Ectodermal cell (in vitro differentiated cells): ENCODE measurements at regions not wholly inside any gene's neighbourhood (a gene's known extent, or its start where the extent isn't known, plus 50 kb on each side); places are given as distances from the start of the nearest gene placed in this dataset.

Experiments
- H3K27ac ChIP-seq: 2 replicates; pipeline ENCODE4 v1.7.0; 2013; ENCODE audit warnings: mild to moderate bottlenecking, low read depth, low read length; ENCODE audit not compliant: insufficient read depth, poor library complexity, severe bottlenecking
- H3K27me3 ChIP-seq: 2 replicates; pipeline ENCODE4 v1.7.0; 2013; ENCODE audit warnings: mild to moderate bottlenecking, low read length; ENCODE audit not compliant: insufficient read depth, control insufficient read depth, poor library complexity, severe bottlenecking
- H3K36me3 ChIP-seq: one replicate; pipeline ENCODE4 v1.7.0; 2013; ENCODE audit warnings: low read length; ENCODE audit not compliant: control insufficient read depth, insufficient read depth
- H3K4me1 ChIP-seq: one replicate; pipeline ENCODE4 v1.7.0; 2013; ENCODE audit warnings: low read length; ENCODE audit not compliant: control insufficient read depth, insufficient read depth
- H3K4me3 ChIP-seq: 2 replicates; pipeline ENCODE4 v1.7.0; 2013; ENCODE audit warnings: low read depth, low read length, control low read depth; ENCODE audit not compliant: insufficient read depth
- H3K9me3 ChIP-seq: 2 replicates; pipeline ENCODE4 v1.7.0; 2013; ENCODE audit warnings: mild to moderate bottlenecking, low read length, moderate library complexity; ENCODE audit not compliant: control insufficient read depth
- WGBS, 2 experiments: methylation state at CpG; one replicate each; pipeline ENCODE4 v1.1.7; 2013; ENCODE audit warnings: missing lambda C conversion rate in 2 of 2; 5-methylcytosine and 5-hydroxymethylcytosine counted together

DNA sequence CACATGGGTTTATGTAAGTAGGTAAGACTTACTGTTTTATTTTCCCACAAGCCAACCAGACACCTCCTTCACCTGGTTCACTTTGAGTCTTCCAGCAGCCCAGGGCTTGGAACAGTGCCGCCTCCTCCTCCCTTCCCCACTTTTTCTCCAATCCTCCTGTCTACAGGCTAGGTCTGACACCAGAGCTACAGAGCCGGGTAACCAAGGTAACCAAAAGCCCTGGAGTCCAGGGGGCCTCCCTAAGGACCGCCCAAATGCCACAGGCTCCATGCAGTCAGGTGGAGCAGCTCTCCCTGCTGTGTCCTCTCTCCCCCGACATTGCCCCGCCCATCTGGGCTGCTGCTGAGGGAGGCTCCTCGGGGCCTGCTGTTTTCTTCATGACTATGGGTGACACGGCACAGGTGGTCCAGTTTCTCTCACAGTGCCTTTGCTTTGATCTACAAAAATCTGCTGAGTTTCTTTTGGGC is 138.0 kb upstream of the EFNA5 start:
- peaks cover 50% of the 10 kb centered on the region for H3K4me1 ChIP-seq
- H3K27me3 ChIP-seq = no peaks in the 10 kb centered on the region
- H3K4me3 ChIP-seq = no peak overlapping the region
- H3K27ac ChIP-seq = no peak overlapping the region
- WGBS, 2 experiments = 4% methylated on average over 7 of the region's 7 CpGs
- H3K36me3 ChIP-seq = no peaks in the 10 kb centered on the region
- no peaks in the 10 kb centered on the region for H3K9me3 ChIP-seq

DNA sequence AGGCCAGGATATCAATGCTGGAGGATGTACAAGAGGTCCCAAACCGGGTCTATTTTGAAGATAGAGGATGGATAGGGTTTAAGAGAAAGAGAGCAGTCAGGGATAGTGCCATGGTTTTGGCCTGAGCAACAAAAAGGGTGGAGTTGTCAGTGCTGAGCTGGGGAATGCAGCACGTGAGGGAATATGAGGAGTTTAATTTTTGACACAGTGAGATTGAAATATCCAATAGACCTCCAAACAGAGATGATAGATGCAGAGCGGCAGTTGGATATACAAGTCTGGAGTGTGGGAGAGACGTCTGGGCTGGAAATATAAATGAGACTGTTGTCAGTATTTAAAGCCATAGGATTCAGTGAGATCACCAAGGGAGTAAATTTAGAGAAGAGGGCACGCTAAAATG is 136.7 kb upstream of the EFNA5 start:
- no peaks in the 10 kb centered on the region for H3K36me3 ChIP-seq
- no peak overlapping the region for H3K27ac ChIP-seq
- peaks cover 50% of the 10 kb centered on the region for H3K4me1 ChIP-seq
- H3K9me3 ChIP-seq = no peaks in the 10 kb centered on the region
- no peaks in the 10 kb centered on the region for H3K27me3 ChIP-seq
- WGBS, 2 experiments = 84 to 86% methylated on average over 5 of the region's 5 CpGs
- H3K4me3 ChIP-seq = no peak overlapping the region

DNA sequence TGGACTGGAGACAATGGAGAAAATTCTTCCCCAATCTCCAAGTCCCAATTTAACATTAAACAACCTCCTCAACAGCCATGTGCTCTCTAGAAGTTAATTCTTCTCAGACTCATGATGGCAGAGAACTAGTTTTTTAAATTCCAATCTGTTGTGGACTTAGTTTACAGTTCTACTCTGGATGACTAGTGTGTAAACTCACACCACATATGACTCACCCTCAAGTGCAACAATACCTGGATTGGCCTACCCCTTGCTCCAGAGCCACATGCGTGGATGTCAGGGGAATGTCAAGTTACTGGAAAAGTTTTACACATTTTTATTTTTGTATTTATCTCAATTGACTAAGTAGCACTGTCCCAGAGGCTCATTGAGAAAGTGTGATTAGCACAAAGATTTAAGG is 136.0 kb upstream of the EFNA5 start:
- no peaks in the 10 kb centered on the region for H3K9me3 ChIP-seq
- H3K4me3 ChIP-seq = no peak overlapping the region
- WGBS, 2 experiments = 83 to 89% methylated on average over 1 of the region's 1 CpG
- no peaks in the 10 kb centered on the region for H3K27me3 ChIP-seq
- H3K27ac ChIP-seq = no peak overlapping the region
- H3K4me1 ChIP-seq = peaks cover 50% of the 10 kb centered on the region
- H3K36me3 ChIP-seq = no peaks in the 10 kb centered on the region

DNA sequence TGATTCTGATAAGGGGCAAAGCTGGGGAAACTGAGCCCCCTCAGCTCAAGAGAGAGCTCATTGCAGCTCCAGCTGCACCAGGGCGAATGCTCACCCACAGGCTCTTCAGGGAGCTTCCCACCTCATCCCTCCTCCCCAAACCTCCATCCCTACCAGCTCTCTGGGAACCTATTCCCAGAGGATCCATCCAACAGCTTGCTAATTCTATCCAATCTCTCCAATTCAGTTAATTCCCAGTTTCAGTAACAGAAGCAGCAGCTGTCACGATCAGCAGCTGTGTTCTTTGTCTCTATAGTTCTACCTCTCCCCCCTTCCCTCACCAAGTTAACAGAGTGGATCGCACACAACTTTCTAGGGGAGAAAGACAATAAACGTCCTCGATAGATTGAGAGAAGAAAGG is 135.5 kb upstream of the EFNA5 start:
- Histone ChIP-seq H3K36me3 (no peaks in the 10 kb centered on the region), H3K4me1 (peaks cover 50% of the 10 kb centered on the region), H3K9me3 (no peaks in the 10 kb centered on the region), H3K27me3 (no peaks in the 10 kb centered on the region), H3K4me3 (no peak overlapping the region), H3K27ac (peak overlapping the region; percentile 3)
- 73 to 75% methylated on average over 2 to 3 of the region's 5 CpGs for WGBS, 2 experiments

DNA sequence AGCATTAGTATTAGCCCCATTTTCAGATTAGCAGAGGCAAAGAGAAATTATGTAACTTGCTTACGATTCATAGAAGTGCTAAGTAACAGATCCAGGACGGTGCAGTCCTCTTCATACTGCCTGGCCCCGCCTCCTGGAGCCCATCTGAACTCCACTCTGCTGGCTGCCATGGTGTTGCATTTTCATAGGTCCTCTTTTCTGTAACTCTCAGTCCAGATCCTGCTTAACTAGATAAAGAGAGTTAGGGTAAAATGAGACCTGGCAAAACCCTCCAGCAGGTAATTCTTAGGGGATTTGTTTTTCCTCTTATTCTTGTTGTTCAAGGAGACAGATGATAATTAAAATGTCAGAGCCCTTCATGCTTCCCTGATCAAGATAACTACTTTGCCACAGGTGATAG is 135.1 kb upstream of the EFNA5 start:
- H3K9me3 ChIP-seq = no peaks in the 10 kb centered on the region
- H3K27me3 ChIP-seq = no peaks in the 10 kb centered on the region
- H3K36me3 ChIP-seq = no peaks in the 10 kb centered on the region
- H3K4me1 ChIP-seq = peaks cover 50% of the 10 kb centered on the region
- peak overlapping the region; percentile 3 for H3K27ac ChIP-seq
- no peak overlapping the region for H3K4me3 ChIP-seq
- 61 to 69% methylated on average over 3 of the region's 3 CpGs for WGBS, 2 experiments

DNA sequence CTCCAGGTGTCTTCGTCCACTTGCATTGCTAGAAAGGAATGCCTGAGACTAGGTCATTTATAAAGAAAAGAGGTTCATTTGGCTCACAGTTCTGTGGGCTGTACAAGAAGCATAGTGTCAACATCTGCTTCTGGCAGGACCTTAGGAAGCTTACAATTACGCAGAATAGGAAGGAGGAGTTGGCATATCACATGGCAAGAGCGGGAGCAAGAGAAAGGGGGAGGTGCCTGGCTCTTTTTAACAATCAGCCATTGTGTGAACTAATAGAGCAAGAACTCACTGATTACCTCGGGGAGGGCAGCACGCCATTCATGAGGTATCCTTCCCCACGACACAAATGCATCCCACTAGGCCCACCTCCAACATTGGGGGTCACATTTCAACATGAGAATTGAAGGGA is 134.4 kb upstream of the EFNA5 start:
- WGBS, 2 experiments = 48 to 58% methylated on average over 6 of the region's 6 CpGs
- Histone ChIP-seq H3K36me3 (no peaks in the 10 kb centered on the region), H3K4me3 (no peak overlapping the region), H3K27me3 (no peaks in the 10 kb centered on the region), H3K9me3 (no peaks in the 10 kb centered on the region), H3K4me1 (peaks cover 50% of the 10 kb centered on the region), H3K27ac (peak overlapping the region; percentile 21)

DNA sequence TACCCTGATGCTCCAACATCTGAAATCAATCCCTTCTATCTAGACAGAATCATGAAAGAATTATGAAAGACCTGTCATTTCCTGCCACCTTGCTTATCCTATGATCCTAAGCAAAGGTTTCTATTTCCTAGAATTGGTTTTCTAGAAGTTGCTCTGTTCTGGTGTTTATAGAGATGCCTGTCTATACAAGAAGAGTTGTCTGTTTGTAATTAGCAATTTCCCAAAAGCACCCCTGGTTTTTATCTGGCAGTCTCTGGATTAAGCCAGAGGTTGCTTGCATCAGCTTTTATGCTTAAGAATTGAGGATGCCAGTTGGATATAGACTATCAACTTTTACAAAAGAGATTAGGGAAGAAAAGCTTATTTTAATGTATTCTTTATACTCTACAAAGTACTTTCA is 133.0 kb upstream of the EFNA5 start:
- no peak overlapping the region for H3K4me3 ChIP-seq

DNA sequence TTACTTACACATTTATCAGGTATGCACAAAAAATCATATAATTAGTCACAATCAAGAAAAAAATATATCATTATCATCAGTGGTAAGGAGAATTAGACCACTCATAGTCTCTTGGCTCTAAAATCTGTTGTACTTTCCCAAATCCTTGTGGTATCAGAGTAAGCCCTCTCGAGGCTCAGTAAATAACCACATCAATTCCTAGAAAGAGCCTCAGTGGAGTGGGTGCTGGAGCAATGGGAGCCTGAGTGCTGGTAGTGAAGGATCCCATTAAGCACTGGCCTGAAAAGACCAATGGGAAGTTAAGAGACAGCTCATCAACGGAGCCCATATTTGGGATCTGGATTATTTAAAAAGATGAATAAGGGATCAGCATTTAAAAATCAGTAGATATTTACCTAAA is 130.3 kb upstream of the EFNA5 start:
- H3K27ac ChIP-seq = no peak overlapping the region

More for the DNA sequence above, 133.0 kb upstream of the EFNA5 start:
- H3K36me3 ChIP-seq = no peaks in the 10 kb centered on the region
- H3K27me3 ChIP-seq = no peaks in the 10 kb centered on the region
- H3K27ac ChIP-seq = no peak overlapping the region
- H3K9me3 ChIP-seq = no peaks in the 10 kb centered on the region
- H3K4me1 ChIP-seq = peaks cover 42% of the 10 kb centered on the region

DNA sequence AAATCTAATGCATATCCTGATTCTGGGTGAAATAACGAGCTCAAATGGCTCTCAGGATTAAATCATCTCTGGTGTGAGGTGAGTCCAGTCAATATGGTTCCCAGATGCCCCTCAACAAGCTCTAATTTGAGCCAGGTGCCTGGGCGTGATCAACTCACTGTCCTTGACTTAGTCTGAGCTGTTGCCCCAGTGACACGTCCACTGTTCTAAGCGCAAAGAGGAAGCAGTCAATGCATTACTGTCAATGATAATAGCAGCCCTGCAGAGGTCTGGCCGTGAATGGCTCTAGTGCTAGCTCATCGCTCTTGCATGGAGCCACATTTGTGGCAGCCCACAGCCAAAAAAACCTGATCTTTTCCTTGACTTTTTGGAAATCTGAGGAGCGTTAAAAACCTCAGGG is 128.6 kb upstream of the EFNA5 start:
- Histone ChIP-seq H3K4me1 (peaks cover 6% of the 10 kb centered on the region), H3K36me3 (no peaks in the 10 kb centered on the region), H3K27ac (no peak overlapping the region), H3K27me3 (no peaks in the 10 kb centered on the region), H3K9me3 (no peaks in the 10 kb centered on the region), H3K4me3 (no peak overlapping the region)
- 42 to 47% methylated on average over 7 of the region's 7 CpGs for WGBS, 2 experiments

More for the DNA sequence above, 130.3 kb upstream of the EFNA5 start:
- H3K27me3 ChIP-seq = no peaks in the 10 kb centered on the region
- peaks cover 17% of the 10 kb centered on the region for H3K4me1 ChIP-seq
- no peaks in the 10 kb centered on the region for H3K36me3 ChIP-seq
- no peaks in the 10 kb centered on the region for H3K9me3 ChIP-seq
- no peak overlapping the region for H3K4me3 ChIP-seq
- 88 to 91% methylated on average over 1 to 2 of the region's 2 CpGs for WGBS, 2 experiments

DNA sequence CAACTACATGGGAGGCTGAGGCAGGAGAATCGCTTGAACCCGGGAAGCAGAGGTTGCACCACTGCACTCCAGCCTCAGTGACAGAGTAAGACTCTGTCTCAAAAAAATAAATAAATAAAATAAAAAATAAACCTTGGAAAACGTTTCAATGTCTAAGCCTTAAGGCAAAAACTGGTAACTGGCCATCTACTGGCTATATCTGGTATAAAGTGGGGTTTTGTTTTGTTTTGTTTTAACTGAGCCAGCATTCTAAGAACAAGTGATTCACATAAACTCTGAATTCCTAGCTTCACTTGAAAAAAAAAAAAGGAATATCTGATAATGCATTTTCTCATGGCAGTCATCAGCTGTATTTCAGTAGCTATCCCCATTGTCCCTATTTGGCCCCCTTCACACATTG is 126.1 kb upstream of the EFNA5 start:
- H3K4me3 ChIP-seq = no peak overlapping the region
- H3K4me1 ChIP-seq = peaks cover 6% of the 10 kb centered on the region
- no peak overlapping the region for H3K27ac ChIP-seq
- WGBS, 2 experiments = 92 to 94% methylated on average over 2 to 3 of the region's 3 CpGs
- no peaks in the 10 kb centered on the region for H3K36me3 ChIP-seq
- no peaks in the 10 kb centered on the region for H3K27me3 ChIP-seq
- no peaks in the 10 kb centered on the region for H3K9me3 ChIP-seq

DNA sequence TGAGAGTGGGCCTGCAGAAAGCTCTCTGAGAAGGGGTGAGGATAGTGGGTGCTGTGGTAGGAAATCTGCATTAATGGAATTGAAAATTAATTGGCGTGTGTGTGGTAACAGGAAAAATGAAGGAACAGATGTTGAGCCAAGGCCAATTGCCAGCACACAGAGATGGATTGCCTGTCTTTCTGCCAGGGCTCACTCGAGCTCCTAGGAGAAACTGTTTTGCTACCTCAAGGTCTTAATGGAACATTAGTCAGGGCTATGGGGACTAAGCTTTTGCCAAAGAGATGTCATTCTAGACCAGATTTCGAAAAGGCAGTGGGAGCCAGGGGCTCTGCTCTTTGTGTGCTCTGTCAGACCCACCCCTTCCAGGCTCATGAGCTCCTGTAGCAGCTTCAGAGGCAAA is 124.0 kb upstream of the EFNA5 start:
- no peak overlapping the region for H3K27ac ChIP-seq
- H3K4me1 ChIP-seq = peaks cover 2% of the 10 kb centered on the region
- H3K4me3 ChIP-seq = no peak overlapping the region
- no peaks in the 10 kb centered on the region for H3K36me3 ChIP-seq
- H3K9me3 ChIP-seq = no peaks in the 10 kb centered on the region
- WGBS, 2 experiments = 91 to 96% methylated on average over 3 of the region's 3 CpGs
- H3K27me3 ChIP-seq = no peaks in the 10 kb centered on the region
